WTC11 (cell line): ENCODE measurements at regions not wholly inside any gene's neighbourhood (a gene's known extent, or its start where the extent isn't known, plus 50 kb on each side); places are given as distances from the start of the nearest gene placed in this dataset.

Source experiments
- ATAC-seq: fragments of 200-7000 bp; cut with Tn5 transposase; 2 replicates; pipeline ENCODE4 v1.10.0; 2021; ENCODE audit warnings: mild to moderate bottlenecking, moderate library complexity
- CTCF ChIA-PET: fragments of 300-600 bp; sonication (Branson Sonifier 250); formaldehyde crosslinking; loops from one replicate; lab custom pipeline; 2021; ENCODE audit warnings: antibody characterized with exemption; lab: Charles Lee
- POLR2A ChIA-PET: fragments of 350-600 bp; sonication (Branson Sonifier 250); formaldehyde crosslinking; loops from one replicate; lab custom pipeline; 2021; ENCODE audit warnings: antibody characterized with exemption; lab: Charles Lee
- DNase-seq: peaks from one replicate; pipeline ENCODE4 v3.0.0; 2021; ENCODE audit warnings: low spot score
- H3K27ac Mint-ChIP-seq: 2 replicates; pipeline ENCODE4 v1.8.0; 2021; ENCODE audit warnings: mixed read lengths
- H3K27me3 Mint-ChIP-seq: 2 replicates; pipeline ENCODE4 v1.8.0; 2021; ENCODE audit warnings: low read depth, mild to moderate bottlenecking, moderate library complexity, mixed read lengths
- H3K36me3 Mint-ChIP-seq: 2 replicates; pipeline ENCODE4 v1.8.0; 2021; ENCODE audit warnings: mixed read lengths
- H3K4me1 Mint-ChIP-seq: 2 replicates; pipeline ENCODE4 v1.8.0; 2022; ENCODE audit warnings: mixed read lengths
- H3K4me3 Mint-ChIP-seq: 2 replicates; pipeline ENCODE4 v1.8.0; 2021; ENCODE audit warnings: mild to moderate bottlenecking, moderate library complexity, mixed read lengths
- H3K9me3 Mint-ChIP-seq: 2 replicates; pipeline ENCODE4 v1.8.0; 2021; ENCODE audit warnings: mixed read lengths
- AR ChIP-seq: fragments of 250-450 bp; sonication (Bioruptor Pico); IDR thresholded peaks from 2 replicates; pipeline ENCODE4 v1.9.0; 2021; ENCODE audit warnings: mild to moderate bottlenecking
- E2F4 ChIP-seq: sonication (generic); formaldehyde crosslinking; IDR thresholded peaks from 2 replicates; pipeline ENCODE4 v1.8.1; 2022; ENCODE audit warnings: low read depth, mild to moderate bottlenecking, moderate library complexity, missing genetic modification reagents, borderline replicate concordance
- EMX1 ChIP-seq: fragments of 250-450 bp; sonication (Bioruptor Pico); IDR thresholded peaks from 2 replicates; pipeline ENCODE4 v1.8.0; 2021; ENCODE audit warnings: mild to moderate bottlenecking
- ETV6 ChIP-seq: sonication (generic); formaldehyde crosslinking; IDR thresholded peaks from 2 replicates; pipeline ENCODE4 v1.8.1; 2022; ENCODE audit warnings: mild to moderate bottlenecking, missing genetic modification reagents
- FOXP4 ChIP-seq: sonication (generic); formaldehyde crosslinking; IDR thresholded peaks from 2 replicates; pipeline ENCODE4 v1.8.0; 2022; ENCODE audit warnings: mild to moderate bottlenecking, missing genetic modification reagents
- HMGA2 ChIP-seq: fragments of 250-450 bp; sonication (Bioruptor Pico); IDR thresholded peaks from 2 replicates; pipeline ENCODE4 v1.4.0; 2021; ENCODE audit warnings: mild to moderate bottlenecking, moderate library complexity
- IRF1 ChIP-seq: sonication (generic); formaldehyde crosslinking; IDR thresholded peaks from 2 replicates; pipeline ENCODE4 v1.8.0; 2023; ENCODE audit warnings: missing genetic modification reagents
- MAX ChIP-seq: sonication (generic); formaldehyde crosslinking; IDR thresholded peaks from 2 replicates; pipeline ENCODE4 v1.8.0; 2022; ENCODE audit warnings: mild to moderate bottlenecking, missing genetic modification reagents
- MXD4 ChIP-seq: fragments of 250-450 bp; sonication (Bioruptor Pico); IDR thresholded peaks from 2 replicates; pipeline ENCODE4 v1.8.0; 2021; ENCODE audit warnings: mild to moderate bottlenecking, moderate library complexity, borderline replicate concordance
- NFE2L1 ChIP-seq: sonication (generic); formaldehyde crosslinking; IDR thresholded peaks from 2 replicates; pipeline ENCODE4 v1.8.1; 2023; ENCODE audit warnings: missing genetic modification reagents
- NFYB ChIP-seq: sonication (generic); formaldehyde crosslinking; conservative IDR thresholded peaks from 2 replicates; pipeline ENCODE4 v1.8.0; 2022; ENCODE audit warnings: low read depth, missing genetic modification reagents
- NR1H2 ChIP-seq: sonication (generic); formaldehyde crosslinking; IDR thresholded peaks from 2 replicates; pipeline ENCODE4 v1.9.0; 2021; ENCODE audit warnings: mild to moderate bottlenecking, moderate library complexity, missing genetic modification reagents
- OVOL2 ChIP-seq: fragments of 250-450 bp; sonication (Bioruptor Pico); IDR thresholded peaks from 2 replicates; pipeline ENCODE4 v1.9.0; 2021; ENCODE audit warnings: mild to moderate bottlenecking, borderline replicate concordance
- STAT6 ChIP-seq: sonication (generic); formaldehyde crosslinking; conservative IDR thresholded peaks from 2 replicates; pipeline ENCODE4 v1.8.1; 2023; ENCODE audit warnings: mild to moderate bottlenecking, low read depth, missing genetic modification reagents, moderate library complexity
- TEAD4 ChIP-seq: sonication (generic); formaldehyde crosslinking; IDR thresholded peaks from 2 replicates; pipeline ENCODE4 v1.8.0; 2022; ENCODE audit warnings: mild to moderate bottlenecking, missing genetic modification reagents
- TP53 ChIP-seq: sonication (generic); formaldehyde crosslinking; IDR thresholded peaks from 2 replicates; pipeline ENCODE4 v1.8.1; 2023; ENCODE audit warnings: mild to moderate bottlenecking, missing genetic modification reagents
- USF2 ChIP-seq: sonication (generic); formaldehyde crosslinking; IDR thresholded peaks from 2 replicates; pipeline ENCODE4 v1.8.1; 2023; ENCODE audit warnings: mild to moderate bottlenecking, missing genetic modification reagents, moderate library complexity
- ZMAT4 ChIP-seq: fragments of 250-450 bp; sonication (Bioruptor Pico); IDR thresholded peaks from 2 replicates; pipeline ENCODE4 v1.9.0; 2021; ENCODE audit warnings: mild to moderate bottlenecking
- ZNF396 ChIP-seq: fragments of 250-450 bp; sonication (Bioruptor Pico); IDR thresholded peaks from 2 replicates; pipeline ENCODE4 v1.8.0; 2021; ENCODE audit warnings: mild to moderate bottlenecking, moderate library complexity, borderline replicate concordance
- ZNF425 ChIP-seq: fragments of 250-450 bp; sonication (Bioruptor Pico); conservative IDR thresholded peaks from 2 replicates; pipeline ENCODE4 v1.9.0; 2021; ENCODE audit warnings: mild to moderate bottlenecking

GRCh38 chr1:30516485-30516858, 206.9 kb downstream of the MATN1 start:
- no peaks in the 10 kb centered on the region for H3K9me3 Mint-ChIP-seq
- no peak for DNase-seq
- ChIA-PET POLR2A (interaction anchor here (0.6 kb wide), 1 partner anchor 1853 kb away, joined by 4 read pairs; no protein-coding TSS in a partner anchor), CTCF (no interaction called here)
- TF ChIP-seq ZNF425 (CRISPR knock-in tag) (no peak), STAT6 (CRISPR knock-in tag) (no peak), FOXP4 (CRISPR knock-in tag) (no peak), ETV6 (CRISPR knock-in tag) (no peak), EMX1 (CRISPR knock-in tag) (no peak), MXD4 (CRISPR knock-in tag) (no peak), AR (no peak), TP53 (CRISPR knock-in tag) (no peak), ZNF396 (CRISPR knock-in tag) (no peak), NR1H2 (CRISPR knock-in tag) (no peak), MAX (CRISPR knock-in tag) (no peak)
- TF ChIP-seq, all 79 proteins: peak for 0
- Mint-ChIP-seq H3K27ac (no peak overlapping the region), H3K36me3 (no peaks in the 10 kb centered on the region), H3K4me1 (peaks cover 47% of the 10 kb centered on the region), H3K27me3 (no peaks in the 10 kb centered on the region), H3K4me3 (no peak overlapping the region)
- ATAC-seq, result no peak

GRCh38 chr1:30515755-30516484, 207.5 kb downstream of the MATN1 start:
- peaks cover 47% of the 10 kb centered on the region for H3K4me1 Mint-ChIP-seq
- TF ChIP-seq NR1H2 (CRISPR knock-in tag), result no peak
- no peak for TF ChIP-seq USF2
- no peak for TF ChIP-seq OVOL2 (CRISPR knock-in tag)
- TF ChIP-seq TEAD4 (CRISPR knock-in tag), result no peak
- TF ChIP-seq MXD4 (CRISPR knock-in tag), result no peak
- no peak for TF ChIP-seq NFE2L1 (CRISPR knock-in tag)
- no peak for TF ChIP-seq HMGA2
- TF ChIP-seq E2F4 (CRISPR knock-in tag), result no peak
- TF ChIP-seq NFYB (CRISPR knock-in tag), result no peak
- TF ChIP-seq IRF1, result no peak
- no peak for TF ChIP-seq ZMAT4 (CRISPR knock-in tag)
- H3K27ac Mint-ChIP-seq, result no peak overlapping the region
- POLR2A ChIA-PET, result interaction anchor here (0.6 kb wide), 1 partner anchor 1852 kb away, joined by 4 read pairs; no protein-coding TSS in a partner anchor
- ATAC-seq (no peak), DNase-seq (no peak)
- CTCF ChIA-PET, result no interaction called here
- no peaks in the 10 kb centered on the region for H3K9me3 Mint-ChIP-seq
- H3K36me3 Mint-ChIP-seq, result no peaks in the 10 kb centered on the region
- H3K27me3 Mint-ChIP-seq, result no peaks in the 10 kb centered on the region
- no peak overlapping the region for H3K4me3 Mint-ChIP-seq
